ENCODE measurements at regions not wholly inside any gene's neighbourhood (a gene's known extent, or its start where the extent isn't known, plus 50 kb on each side); places are given as distances from the start of the nearest gene placed in this dataset.

DNA sequence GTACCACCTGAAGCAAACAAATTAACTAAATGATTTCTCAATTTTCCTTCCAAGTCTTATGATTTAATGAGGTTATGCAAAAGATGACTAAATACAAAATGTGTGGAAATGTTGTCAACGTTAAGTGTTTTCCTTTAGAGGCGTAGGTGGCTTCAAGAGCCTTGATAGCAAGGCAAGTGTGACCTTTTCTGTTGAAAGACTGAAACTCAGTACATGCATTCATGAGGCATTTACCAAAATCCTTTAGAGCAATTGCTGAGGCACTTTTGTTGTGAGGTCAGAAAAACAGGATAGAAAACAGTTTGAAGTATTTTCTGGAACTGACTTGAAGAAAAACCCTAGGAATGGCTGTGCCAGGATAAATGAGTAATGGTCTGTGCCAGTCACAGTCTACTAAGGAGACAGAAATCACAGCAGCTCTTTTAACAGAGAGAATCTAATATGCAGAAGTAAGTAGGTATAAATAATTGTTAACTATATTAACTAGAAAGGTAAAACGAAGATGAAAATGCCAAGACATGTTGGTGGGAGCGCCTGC is 326.5 kb upstream of the CDH20 start:
- no peaks in the 10 kb centered on the region for H4K20me1 ChIP-seq (replicated peaks; ENCODE audit: control insufficient read depth, insufficient read depth, low read length)
- no peak for ATAC-seq
- FAIRE-seq, result no peak
- ChIA-PET POLR2A (no interaction called here), CTCF (ENCODE audit: low intra/inter-chr PET ratio) (no interaction called here)
- H3K9me3 ChIP-seq (replicated peaks; ENCODE audit: control insufficient read depth, insufficient read depth, low read depth, low read length), result no peaks in the 10 kb centered on the region
- H3K79me2 ChIP-seq (ENCODE audit: control insufficient read depth, insufficient read depth, low read length), result no peaks in the 10 kb centered on the region
- TF ChIP-seq MTA2 (IDR thresholded peaks at IDR 0.05; ENCODE audit: low read depth) (no peak), NR2C1 (IDR thresholded peaks at IDR 0.05) (no peak), NR2C1 (tag; IDR thresholded peaks at IDR 0.05) (no peak), TEAD4 (IDR thresholded peaks at IDR 0.05; ENCODE audit: low read length) (no peak), TEAD4 (CRISPR knock-in tag; IDR thresholded peaks at IDR 0.05; ENCODE audit: borderline replicate concordance) (no peak), POLR3A (IDR thresholded peaks at IDR 0.05; ENCODE audit: borderline replicate concordance, extremely low read depth, insufficient read depth, insufficient read length) (no peak)
- TF ChIP-seq, protein P1, sequence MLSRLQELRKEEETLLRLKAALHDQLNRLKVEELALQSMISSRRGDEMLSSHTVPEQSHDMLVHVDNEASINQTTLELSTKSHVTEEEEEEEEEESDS (CRISPR knock-in tag; IDR thresholded peaks at IDR 0.05), result no peak
- TF ChIP-seq, protein P2, sequence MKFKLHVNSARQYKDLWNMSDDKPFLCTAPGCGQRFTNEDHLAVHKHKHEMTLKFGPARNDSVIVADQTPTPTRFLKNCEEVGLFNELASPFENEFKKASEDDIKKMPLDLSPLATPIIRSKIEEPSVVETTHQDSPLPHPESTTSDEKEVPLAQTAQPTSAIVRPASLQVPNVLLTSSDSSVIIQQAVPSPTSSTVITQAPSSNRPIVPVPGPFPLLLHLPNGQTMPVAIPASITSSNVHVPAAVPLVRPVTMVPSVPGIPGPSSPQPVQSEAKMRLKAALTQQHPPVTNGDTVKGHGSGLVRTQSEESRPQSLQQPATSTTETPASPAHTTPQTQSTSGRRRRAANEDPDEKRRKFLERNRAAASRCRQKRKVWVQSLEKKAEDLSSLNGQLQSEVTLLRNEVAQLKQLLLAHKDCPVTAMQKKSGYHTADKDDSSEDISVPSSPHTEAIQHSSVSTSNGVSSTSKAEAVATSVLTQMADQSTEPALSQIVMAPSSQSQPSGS (CRISPR knock-in tag; IDR thresholded peaks at IDR 0.05), result no peak
- H3K27me3 ChIP-seq (ENCODE audit: control insufficient read depth in 2 of 2, insufficient read depth in 2 of 2, low read length in 2 of 2), result no peaks in the 10 kb centered on the region
- no peaks in the 10 kb centered on the region for H3K4me1 ChIP-seq (replicated peaks in 1 of 2; ENCODE audit: control insufficient read depth in 2 of 2, insufficient read depth in 2 of 2, low read length in 2 of 2)
- no peaks in the 10 kb centered on the region for H3K9me1 ChIP-seq (ENCODE audit: control insufficient read depth, insufficient read depth, low read length)
- WGBS (ENCODE audit: insufficient coverage, low coverage, missing lambda C conversion rate), result 0% methylated on average over 4 of the region's 4 CpGs
- intact Hi-C loops (cut with micrococcal nuclease) (no loop called here), in situ Hi-C loops (cut with MboI) (no loop called here)
- H3K9ac ChIP-seq (ENCODE audit: insufficient read depth in 1 of 2, low read depth in 2 of 2, low read length in 2 of 2), result no peak overlapping the region
- no peak for DNase-seq (ENCODE audit: extremely low read depth in 1 of 4, low spot score in 3 of 4)
- no TSS peak for BruUV-seq (replicated peaks)
- no peak overlapping the region for H3K4me2 ChIP-seq (ENCODE audit: insufficient read depth, low read length)
- no peak overlapping the region for H2AFZ ChIP-seq (ENCODE audit: low read depth, low read length)
- no peak overlapping the region for H3K4me3 ChIP-seq
- H3K27ac ChIP-seq (ENCODE audit: extremely low read depth, low read depth, low read length), result no peak overlapping the region
- H3K36me3 ChIP-seq (ENCODE audit: control insufficient read depth, insufficient read depth, low read length), result no peaks in the 10 kb centered on the region
